OCI-LY1 (cell line): ENCODE measurements at regions not wholly inside any gene's neighbourhood (a gene's known extent, or its start where the extent isn't known, plus 50 kb on each side); places are given as distances from the start of the nearest gene placed in this dataset.

ENCODE experiments used
- H2AFZ ChIP-seq: fragments of 200-600 bp; sonication (generic), shearing (Covaris generic); 2 replicates; pipeline ENCODE4 v1.6.0; 2014; ENCODE audit warnings: antibody characterized with exemption, mild to moderate bottlenecking, low read length
- H3F3A ChIP-seq: fragments of 200-600 bp; sonication (generic), shearing (Covaris generic); 2 replicates; pipeline ENCODE4 v1.6.0; 2014; ENCODE audit warnings: mild to moderate bottlenecking, antibody characterized with exemption, low read length, moderate library complexity; ENCODE audit not compliant: insufficient read depth
- H3K27ac ChIP-seq: fragments of 200-600 bp; sonication (generic); 2 replicates; pipeline ENCODE4 v1.5.1; 2014; ENCODE audit warnings: low read length, mixed run types, mild to moderate bottlenecking, low read depth; ENCODE audit not compliant: poor library complexity, severe bottlenecking
- H3K27me3 ChIP-seq: fragments of 200-600 bp; sonication (generic); 2 replicates; pipeline ENCODE4 v1.6.0; 2014; ENCODE audit warnings: antibody characterized with exemption, mild to moderate bottlenecking, low read length, moderate library complexity; ENCODE audit not compliant: insufficient read depth
- H3K36me3 ChIP-seq: fragments of 200-600 bp; sonication (generic); 2 replicates; pipeline ENCODE4 v1.6.1; 2014; ENCODE audit warnings: mild to moderate bottlenecking, antibody characterized with exemption, low read length, moderate library complexity, mixed read lengths; ENCODE audit not compliant: insufficient read depth
- H3K4me1 ChIP-seq: fragments of 200-600 bp; sonication (generic); 2 replicates; pipeline ENCODE4 v1.5.1; 2014; ENCODE audit warnings: mild to moderate bottlenecking, low read length, moderate library complexity; ENCODE audit not compliant: insufficient read depth, severe bottlenecking
- H3K4me2 ChIP-seq: fragments of 200-600 bp; sonication (generic), shearing (Covaris generic); 2 replicates; pipeline ENCODE4 v1.6.1; 2014; ENCODE audit warnings: low read length
- H3K4me3 ChIP-seq: fragments of 200-600 bp; sonication (generic); 2 replicates; pipeline ENCODE4 v1.5.1; 2014; ENCODE audit warnings: low read length, low read depth, mild to moderate bottlenecking, mixed read lengths; ENCODE audit not compliant: poor library complexity, severe bottlenecking
- H3K79me2 ChIP-seq: fragments of 200-600 bp; shearing (Covaris generic); 2 replicates; pipeline ENCODE4 v1.6.1; 2016; ENCODE audit warnings: mixed run types, low read length, mixed read lengths; ENCODE audit not compliant: insufficient read depth
- H3K9ac ChIP-seq: fragments of 200-600 bp; sonication (generic), shearing (Covaris generic); 2 replicates; pipeline ENCODE4 v1.6.1; 2014; ENCODE audit warnings: mild to moderate bottlenecking, low read length, mixed read lengths
- H3K9me2 ChIP-seq: fragments of 200-600 bp; sonication (generic), shearing (Covaris generic); 2 replicates; pipeline ENCODE4 v1.6.1; 2014; ENCODE audit warnings: low read depth, mild to moderate bottlenecking, low read length, mixed read lengths
- H3K9me3 ChIP-seq: fragments of 200-600 bp; shearing (Covaris generic); 2 replicates; pipeline ENCODE4 v1.6.1; 2014; ENCODE audit warnings: low read length, mixed read lengths
- H4K20me1 ChIP-seq: fragments of 200-600 bp; sonication (generic), shearing (Covaris generic); 2 replicates; pipeline ENCODE4 v1.6.0; 2016; ENCODE audit warnings: mild to moderate bottlenecking, low read length; ENCODE audit not compliant: insufficient read depth
- EZH2 ChIP-seq: fragments of 200-600 bp; sonication (generic), shearing (Covaris generic); IDR thresholded peaks from 2 replicates; pipeline ENCODE4 v1.8.0; 2017; ENCODE audit warnings: borderline replicate concordance, mixed run types, mild to moderate bottlenecking, antibody characterized with exemption, low read length, moderate library complexity, mixed read lengths
- TF ChIP-seq, protein P1 (sequence below): fragments of 200-600 bp; sonication (generic), shearing (Covaris generic); IDR thresholded peaks from 2 replicates; pipeline ENCODE4 v1.5.1; 2017; ENCODE audit warnings: mild to moderate bottlenecking, antibody characterized with exemption, low read length, moderate library complexity, mixed read lengths

- no peak overlapping the region for H3K4me2 ChIP-seq
- 0 out of 2 replicates have a peak, but pooled peaks cover 2% of the 10 kb centered on the region for H3K9me3 ChIP-seq
- H3K27ac ChIP-seq = no peak overlapping the region
- no peaks in the 10 kb centered on the region for H3K27me3 ChIP-seq
- no peaks in the 10 kb centered on the region for H3F3A ChIP-seq
- no peak overlapping the region for H3K4me3 ChIP-seq
- H3K36me3 ChIP-seq = no peaks in the 10 kb centered on the region
- no peaks in the 10 kb centered on the region for H4K20me1 ChIP-seq
- TF ChIP-seq EZH2 = no peak
- TF ChIP-seq, protein P1, sequence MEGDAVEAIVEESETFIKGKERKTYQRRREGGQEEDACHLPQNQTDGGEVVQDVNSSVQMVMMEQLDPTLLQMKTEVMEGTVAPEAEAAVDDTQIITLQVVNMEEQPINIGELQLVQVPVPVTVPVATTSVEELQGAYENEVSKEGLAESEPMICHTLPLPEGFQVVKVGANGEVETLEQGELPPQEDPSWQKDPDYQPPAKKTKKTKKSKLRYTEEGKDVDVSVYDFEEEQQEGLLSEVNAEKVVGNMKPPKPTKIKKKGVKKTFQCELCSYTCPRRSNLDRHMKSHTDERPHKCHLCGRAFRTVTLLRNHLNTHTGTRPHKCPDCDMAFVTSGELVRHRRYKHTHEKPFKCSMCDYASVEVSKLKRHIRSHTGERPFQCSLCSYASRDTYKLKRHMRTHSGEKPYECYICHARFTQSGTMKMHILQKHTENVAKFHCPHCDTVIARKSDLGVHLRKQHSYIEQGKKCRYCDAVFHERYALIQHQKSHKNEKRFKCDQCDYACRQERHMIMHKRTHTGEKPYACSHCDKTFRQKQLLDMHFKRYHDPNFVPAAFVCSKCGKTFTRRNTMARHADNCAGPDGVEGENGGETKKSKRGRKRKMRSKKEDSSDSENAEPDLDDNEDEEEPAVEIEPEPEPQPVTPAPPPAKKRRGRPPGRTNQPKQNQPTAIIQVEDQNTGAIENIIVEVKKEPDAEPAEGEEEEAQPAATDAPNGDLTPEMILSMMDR = no peak
- no peak overlapping the region for H2AFZ ChIP-seq
- H3K79me2 ChIP-seq = no peaks in the 10 kb centered on the region
- no peaks in the 10 kb centered on the region for H3K4me1 ChIP-seq
- H3K9me2 ChIP-seq = no peaks in the 10 kb centered on the region
- H3K9ac ChIP-seq = no peak overlapping the region
These were observed 562.1 kb downstream of the XIRP2 start for GRCh38 chr2:167450364-167450763.

DNA sequence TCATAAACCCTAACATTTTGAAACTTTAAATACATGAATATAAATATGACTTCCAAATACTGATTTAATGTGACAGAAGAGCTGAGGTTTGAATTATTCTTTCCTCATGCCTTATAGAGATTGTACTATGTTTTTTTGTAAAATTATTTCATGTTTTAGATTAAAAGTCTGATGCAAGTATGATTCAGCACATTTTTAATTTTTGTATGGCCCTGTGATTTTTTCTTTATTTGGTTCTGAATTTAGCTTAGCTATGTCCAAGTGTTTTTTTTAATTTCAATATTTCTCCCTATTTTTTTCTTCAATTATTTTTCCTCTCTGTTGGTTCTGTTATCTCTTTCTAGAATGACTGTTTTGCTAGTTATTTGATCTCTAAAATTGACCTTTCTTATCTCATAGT lies 552.1 kb downstream of the XIRP2 start:
- H3K27ac ChIP-seq = no peak overlapping the region

GRCh38 chr2:167438206-167438605 lies 549.9 kb downstream of the XIRP2 start:
- TF ChIP-seq, protein P1 = no peak
- H3K27ac ChIP-seq = no peak overlapping the region
- H3K9ac ChIP-seq = no peak overlapping the region
- H3F3A ChIP-seq = no peaks in the 10 kb centered on the region
- no peaks in the 10 kb centered on the region for H3K36me3 ChIP-seq
- no peaks in the 10 kb centered on the region for H3K79me2 ChIP-seq
- no peak overlapping the region for H3K4me3 ChIP-seq
- H2AFZ ChIP-seq = no peak overlapping the region
- no peaks in the 10 kb centered on the region for H4K20me1 ChIP-seq
- no peak overlapping the region for H3K4me2 ChIP-seq
- H3K9me2 ChIP-seq = no peaks in the 10 kb centered on the region
- H3K4me1 ChIP-seq = no peaks in the 10 kb centered on the region
- no peaks in the 10 kb centered on the region for H3K9me3 ChIP-seq
- H3K27me3 ChIP-seq = no peaks in the 10 kb centered on the region

More for the DNA sequence above, 552.1 kb downstream of the XIRP2 start:
- TF ChIP-seq, protein P1 = no peak
- TF ChIP-seq EZH2 = no peak
- Histone ChIP-seq H3K9me2 (no peaks in the 10 kb centered on the region), H3K36me3 (no peaks in the 10 kb centered on the region), H3K4me2 (no peak overlapping the region), H3K4me1 (no peaks in the 10 kb centered on the region), H3K9me3 (no peaks in the 10 kb centered on the region), H2AFZ (no peak overlapping the region), H3K4me3 (no peak overlapping the region), H4K20me1 (no peaks in the 10 kb centered on the region), H3F3A (no peaks in the 10 kb centered on the region), H3K9ac (no peak overlapping the region), H3K79me2 (no peaks in the 10 kb centered on the region), H3K27me3 (no peaks in the 10 kb centered on the region)
